Nephron (organoid): ENCODE measurements at regions not wholly inside any gene's neighbourhood (a gene's known extent, or its start where the extent isn't known, plus 50 kb on each side); places are given as distances from the start of the nearest gene placed in this dataset.
A peak's percentile ranks its signal among the peaks of the same experiment; 100 is the strongest.

Experiments used
- H3K27ac Mint-ChIP-seq, 3 experiments: 2 replicates each; pipeline ENCODE4 v1.8.0; 2020; ENCODE audit warnings: mixed read lengths in 3 of 3, mild to moderate bottlenecking in 2 of 3, moderate library complexity in 1 of 3
- H3K27me3 Mint-ChIP-seq: 2 replicates; pipeline ENCODE4 v1.8.0; 2021; ENCODE audit warnings: low read depth, mild to moderate bottlenecking, moderate library complexity, mixed read lengths
- H3K36me3 Mint-ChIP-seq: 2 replicates; pipeline ENCODE4 v1.8.0; 2020; ENCODE audit warnings: low read depth, mixed read lengths
- H3K4me1 Mint-ChIP-seq: 2 replicates; pipeline ENCODE4 v1.8.0; 2020; ENCODE audit warnings: mixed read lengths
- H3K4me3 Mint-ChIP-seq, 3 experiments: 2 replicates each; pipeline ENCODE4 v1.8.0; 2020; ENCODE audit warnings: mild to moderate bottlenecking in 3 of 3, mixed read lengths in 3 of 3, moderate library complexity in 2 of 3
- H3K9me3 Mint-ChIP-seq: 2 replicates; pipeline ENCODE4 v1.8.0; 2020; ENCODE audit warnings: mixed read lengths
- CTCF ChIP-seq, 3 experiments: fragments of 200-600 bp; sonication (generic); IDR thresholded peaks; one replicate each; pipeline ENCODE4 v1.5.0; 2021; ENCODE audit warnings: antibody characterized with exemption in 3 of 3; ENCODE audit not compliant: unreplicated experiment in 3 of 3

GRCh38 chr11:80771017-80771416, 1330.2 kb upstream of the TENM4 start:
- Mint-ChIP-seq H3K27me3 (no peaks in the 10 kb centered on the region), H3K27ac (peak overlapping the region in 1 of 3 experiments; percentile 43), H3K36me3 (no peaks in the 10 kb centered on the region), H3K4me3 (no peak overlapping the region), H3K9me3 (peaks cover 6% of the 10 kb centered on the region), H3K4me1 (no peaks in the 10 kb centered on the region)
- TF ChIP-seq CTCF (IDR thresholded peaks at IDR 0.05; ENCODE audit: unreplicated experiment in 3 of 3): no peak

- no peak overlapping the region for H3K27ac Mint-ChIP-seq
- no peak overlapping the region for H3K4me3 Mint-ChIP-seq
- no peaks in the 10 kb centered on the region for H3K4me1 Mint-ChIP-seq
- H3K36me3 Mint-ChIP-seq: no peaks in the 10 kb centered on the region
- H3K27me3 Mint-ChIP-seq: no peaks in the 10 kb centered on the region
- no peak for TF ChIP-seq CTCF (IDR thresholded peaks at IDR 0.05; ENCODE audit: unreplicated experiment in 3 of 3)
- H3K9me3 Mint-ChIP-seq: no peaks in the 10 kb centered on the region
Observed at GRCh38 chr11:80758787-80759186, 1318.0 kb upstream of the TENM4 start.

- H3K27ac Mint-ChIP-seq: no peak overlapping the region
- TF ChIP-seq CTCF (IDR thresholded peaks at IDR 0.05; ENCODE audit: unreplicated experiment in 3 of 3): no peak
- H3K4me3 Mint-ChIP-seq: no peak overlapping the region
- peaks cover 5% of the 10 kb centered on the region for H3K4me1 Mint-ChIP-seq
- H3K36me3 Mint-ChIP-seq: no peaks in the 10 kb centered on the region
- no peaks in the 10 kb centered on the region for H3K9me3 Mint-ChIP-seq
- H3K27me3 Mint-ChIP-seq: no peaks in the 10 kb centered on the region
Observed at GRCh38 chr11:80748207-80748925, 1307.5 kb upstream of the TENM4 start.

GRCh38 chr11:80746300-80746699, 1305.5 kb upstream of the TENM4 start:
- no peak for TF ChIP-seq CTCF (IDR thresholded peaks at IDR 0.05; ENCODE audit: unreplicated experiment in 3 of 3)
- H3K27me3 Mint-ChIP-seq: no peaks in the 10 kb centered on the region
- no peak overlapping the region for H3K4me3 Mint-ChIP-seq
- H3K4me1 Mint-ChIP-seq: peaks cover 5% of the 10 kb centered on the region
- H3K36me3 Mint-ChIP-seq: no peaks in the 10 kb centered on the region
- no peaks in the 10 kb centered on the region for H3K9me3 Mint-ChIP-seq
- H3K27ac Mint-ChIP-seq: no peak overlapping the region

GRCh38 chr11:80745416-80745815, 1304.6 kb upstream of the TENM4 start:
- Mint-ChIP-seq H3K36me3 (no peaks in the 10 kb centered on the region), H3K27ac (no peak overlapping the region), H3K4me3 (no peak overlapping the region), H3K27me3 (no peaks in the 10 kb centered on the region), H3K4me1 (peaks cover 5% of the 10 kb centered on the region), H3K9me3 (no peaks in the 10 kb centered on the region)
- no peak for TF ChIP-seq CTCF (IDR thresholded peaks at IDR 0.05; ENCODE audit: unreplicated experiment in 3 of 3)

GRCh38 chr11:80733790-80734189, 1293.0 kb upstream of the TENM4 start:
- no peaks in the 10 kb centered on the region for H3K36me3 Mint-ChIP-seq
- no peaks in the 10 kb centered on the region for H3K9me3 Mint-ChIP-seq
- H3K4me1 Mint-ChIP-seq: no peaks in the 10 kb centered on the region
- no peak overlapping the region for H3K4me3 Mint-ChIP-seq
- no peak for TF ChIP-seq CTCF (IDR thresholded peaks at IDR 0.05; ENCODE audit: unreplicated experiment in 3 of 3)
- no peak overlapping the region for H3K27ac Mint-ChIP-seq
- H3K27me3 Mint-ChIP-seq: no peaks in the 10 kb centered on the region
